WTC11 (cell line): ENCODE measurements at regions not wholly inside any gene's neighbourhood (a gene's known extent, or its start where the extent isn't known, plus 50 kb on each side); places are given as distances from the start of the nearest gene placed in this dataset.

Experiments
- ATAC-seq: fragments of 200-7000 bp; cut with Tn5 transposase; 2 replicates; pipeline ENCODE4 v1.10.0; 2021; ENCODE audit warnings: mild to moderate bottlenecking, moderate library complexity
- CTCF ChIA-PET: fragments of 300-600 bp; sonication (Branson Sonifier 250); formaldehyde crosslinking; loops from one replicate; lab custom pipeline; 2021; ENCODE audit warnings: antibody characterized with exemption; lab: Charles Lee
- POLR2A ChIA-PET: fragments of 350-600 bp; sonication (Branson Sonifier 250); formaldehyde crosslinking; loops from one replicate; lab custom pipeline; 2021; ENCODE audit warnings: antibody characterized with exemption; lab: Charles Lee
- DNase-seq: peaks from one replicate; pipeline ENCODE4 v3.0.0; 2021; ENCODE audit warnings: low spot score
- H3K27ac Mint-ChIP-seq: 2 replicates; pipeline ENCODE4 v1.8.0; 2021; ENCODE audit warnings: mixed read lengths
- H3K27me3 Mint-ChIP-seq: 2 replicates; pipeline ENCODE4 v1.8.0; 2021; ENCODE audit warnings: low read depth, mild to moderate bottlenecking, moderate library complexity, mixed read lengths
- H3K36me3 Mint-ChIP-seq: 2 replicates; pipeline ENCODE4 v1.8.0; 2021; ENCODE audit warnings: mixed read lengths
- H3K4me1 Mint-ChIP-seq: 2 replicates; pipeline ENCODE4 v1.8.0; 2022; ENCODE audit warnings: mixed read lengths
- H3K4me3 Mint-ChIP-seq: 2 replicates; pipeline ENCODE4 v1.8.0; 2021; ENCODE audit warnings: mild to moderate bottlenecking, moderate library complexity, mixed read lengths
- H3K9me3 Mint-ChIP-seq: 2 replicates; pipeline ENCODE4 v1.8.0; 2021; ENCODE audit warnings: mixed read lengths
- EMX1 ChIP-seq: fragments of 250-450 bp; sonication (Bioruptor Pico); IDR thresholded peaks from 2 replicates; pipeline ENCODE4 v1.8.0; 2021; ENCODE audit warnings: mild to moderate bottlenecking
- ETV6 ChIP-seq: sonication (generic); formaldehyde crosslinking; IDR thresholded peaks from 2 replicates; pipeline ENCODE4 v1.8.1; 2022; ENCODE audit warnings: mild to moderate bottlenecking, missing genetic modification reagents
- FOXJ3 ChIP-seq: sonication (generic); formaldehyde crosslinking; IDR thresholded peaks from 2 replicates; pipeline ENCODE4 v1.9.0; 2021; ENCODE audit warnings: missing genetic modification reagents, mild to moderate bottlenecking, borderline replicate concordance
- GTF2I ChIP-seq: fragments of 250-450 bp; sonication (Bioruptor Pico); conservative IDR thresholded peaks from 2 replicates; pipeline ENCODE4 v1.4.0; 2021; ENCODE audit warnings: mild to moderate bottlenecking
- JAZF1 ChIP-seq: fragments of 250-450 bp; sonication (Bioruptor Pico); IDR thresholded peaks from 2 replicates; pipeline ENCODE4 v1.9.0; 2021; ENCODE audit warnings: moderate library complexity, mild to moderate bottlenecking, inconsistent platforms
- KAT7 ChIP-seq: sonication (generic); formaldehyde crosslinking; IDR thresholded peaks from 2 replicates; pipeline ENCODE4 v1.8.1; 2023; ENCODE audit warnings: missing genetic modification reagents, mild to moderate bottlenecking, borderline replicate concordance
- NFATC4 ChIP-seq: fragments of 250-450 bp; sonication (Bioruptor Pico); IDR thresholded peaks from 2 replicates; pipeline ENCODE4 v1.9.0; 2021; ENCODE audit warnings: mild to moderate bottlenecking
- NFE2L1 ChIP-seq: sonication (generic); formaldehyde crosslinking; IDR thresholded peaks from 2 replicates; pipeline ENCODE4 v1.8.1; 2023; ENCODE audit warnings: missing genetic modification reagents
- NR2C2 ChIP-seq: sonication (generic); formaldehyde crosslinking; IDR thresholded peaks from 2 replicates; pipeline ENCODE4 v1.8.0; 2022; ENCODE audit warnings: mild to moderate bottlenecking, missing genetic modification reagents
- NR3C1 ChIP-seq: sonication (generic); formaldehyde crosslinking; conservative IDR thresholded peaks from 2 replicates; pipeline ENCODE4 v1.8.1; 2023; ENCODE audit warnings: low read depth, mild to moderate bottlenecking, missing genetic modification reagents
- OVOL2 ChIP-seq: fragments of 250-450 bp; sonication (Bioruptor Pico); IDR thresholded peaks from 2 replicates; pipeline ENCODE4 v1.9.0; 2021; ENCODE audit warnings: mild to moderate bottlenecking, borderline replicate concordance
- RELA ChIP-seq: sonication (generic); formaldehyde crosslinking; IDR thresholded peaks from 2 replicates; pipeline ENCODE4 v1.8.1; 2022; ENCODE audit warnings: missing genetic modification reagents, mild to moderate bottlenecking, borderline replicate concordance
- RORB ChIP-seq: fragments of 250-450 bp; sonication (Bioruptor Pico); IDR thresholded peaks from 2 replicates; pipeline ENCODE4 v1.9.0; 2021; ENCODE audit warnings: mild to moderate bottlenecking
- SOX15 ChIP-seq: fragments of 250-450 bp; sonication (Bioruptor Pico); IDR thresholded peaks from 2 replicates; pipeline ENCODE4 v1.9.0; 2021; ENCODE audit warnings: mild to moderate bottlenecking
- TCF7 ChIP-seq: sonication (generic); formaldehyde crosslinking; IDR thresholded peaks from 2 replicates; pipeline ENCODE4 v1.8.0; 2022; ENCODE audit warnings: mild to moderate bottlenecking, low read depth, missing genetic modification reagents, moderate library complexity
- TEAD1 ChIP-seq: sonication (generic); formaldehyde crosslinking; IDR thresholded peaks from 2 replicates; pipeline ENCODE4 v1.8.0; 2022; ENCODE audit warnings: mild to moderate bottlenecking, missing genetic modification reagents
- ZNF121 ChIP-seq: sonication (generic); formaldehyde crosslinking; IDR thresholded peaks from 2 replicates; pipeline ENCODE4 v1.8.0; 2023; ENCODE audit warnings: missing genetic modification reagents
- ZNF219 ChIP-seq: sonication (generic); formaldehyde crosslinking; IDR thresholded peaks from 2 replicates; pipeline ENCODE4 v1.8.0; 2023; ENCODE audit warnings: missing genetic modification reagents, mild to moderate bottlenecking, borderline replicate concordance
- ZNF416 ChIP-seq: fragments of 250-450 bp; sonication (Bioruptor Pico); IDR thresholded peaks from 2 replicates; pipeline ENCODE4 v1.9.0; 2021; ENCODE audit warnings: mild to moderate bottlenecking, inconsistent platforms
- TF ChIP-seq, protein P1 (sequence below): fragments of 200-600 bp; IDR thresholded peaks from 2 replicates; pipeline ENCODE4 v1.8.0; 2022; ENCODE audit warnings: antibody characterized with exemption
- TF ChIP-seq, protein P2 (sequence below): sonication (generic); formaldehyde crosslinking; IDR thresholded peaks from 2 replicates; pipeline ENCODE4 v1.8.1; 2023; ENCODE audit warnings: mild to moderate bottlenecking, moderate library complexity, missing genetic modification reagents
- TF ChIP-seq, protein P3 (sequence below): sonication (generic); formaldehyde crosslinking; IDR thresholded peaks from 2 replicates; pipeline ENCODE4 v1.8.1; 2022; ENCODE audit warnings: mild to moderate bottlenecking, missing genetic modification reagents, moderate library complexity, borderline replicate concordance
- TF ChIP-seq, protein P4 (sequence below): sonication (generic); formaldehyde crosslinking; IDR thresholded peaks from 2 replicates; pipeline ENCODE4 v1.8.1; 2023; ENCODE audit warnings: mild to moderate bottlenecking, missing genetic modification reagents
- TF ChIP-seq, protein P5 (sequence below): fragments of 250-450 bp; sonication (Bioruptor Pico); conservative IDR thresholded peaks from 2 replicates; pipeline ENCODE4 v1.9.0; 2021; ENCODE audit warnings: mild to moderate bottlenecking
- TF ChIP-seq, protein P6 (sequence below): fragments of 250-450 bp; sonication (Bioruptor Pico); IDR thresholded peaks from 2 replicates; pipeline ENCODE4 v1.9.0; 2021; ENCODE audit warnings: moderate library complexity, mild to moderate bottlenecking, inconsistent platforms, borderline replicate concordance

DNA sequence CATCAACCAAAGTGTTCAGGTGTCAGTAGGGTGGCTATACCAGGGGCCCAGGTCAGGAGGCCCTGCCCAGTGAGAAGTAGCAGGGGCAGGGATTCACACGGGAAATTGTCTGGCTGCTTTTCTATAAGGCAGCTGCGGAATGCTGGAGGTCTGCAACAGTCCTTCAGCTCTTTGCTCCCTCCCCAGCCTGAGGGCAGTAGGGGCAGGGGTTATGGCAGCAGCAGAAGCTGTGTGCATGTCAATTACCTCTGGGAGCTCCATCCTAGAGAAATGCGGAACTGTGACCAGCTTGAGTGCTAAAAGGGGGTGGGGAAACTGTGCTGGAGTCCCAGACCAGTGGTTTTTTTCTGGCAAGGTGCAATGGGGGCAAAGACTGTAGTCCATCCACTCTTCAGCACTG lies 810.4 kb downstream of the PCDH7 start:
- ChIA-PET POLR2A (no interaction called here), CTCF (no interaction called here)
- ATAC-seq (peak; percentile 60; the same call in 1 of the 2 replicates), DNase-seq (no peak)
- peaks cover 8% of the 10 kb centered on the region for H3K9me3 Mint-ChIP-seq
- H3K27me3 Mint-ChIP-seq, result no peaks in the 10 kb centered on the region; the same call in 1 of the 2 replicates
- TF ChIP-seq ZNF121 (no peak), RORB (no peak), NFATC4 (CRISPR knock-in tag) (no peak), ZNF416 (CRISPR knock-in tag) (no peak), JAZF1 (no peak), NR2C2 (CRISPR knock-in tag) (no peak), ZNF219 (CRISPR knock-in tag) (no peak), GTF2I (CRISPR knock-in tag) (no peak), NR3C1 (no peak), KAT7 (CRISPR knock-in tag) (no peak), FOXJ3 (CRISPR knock-in tag) (no peak), EMX1 (CRISPR knock-in tag) (no peak), OVOL2 (CRISPR knock-in tag) (no peak), ETV6 (CRISPR knock-in tag) (no peak), TEAD1 (CRISPR knock-in tag) (no peak)
- TF ChIP-seq, protein P1, sequence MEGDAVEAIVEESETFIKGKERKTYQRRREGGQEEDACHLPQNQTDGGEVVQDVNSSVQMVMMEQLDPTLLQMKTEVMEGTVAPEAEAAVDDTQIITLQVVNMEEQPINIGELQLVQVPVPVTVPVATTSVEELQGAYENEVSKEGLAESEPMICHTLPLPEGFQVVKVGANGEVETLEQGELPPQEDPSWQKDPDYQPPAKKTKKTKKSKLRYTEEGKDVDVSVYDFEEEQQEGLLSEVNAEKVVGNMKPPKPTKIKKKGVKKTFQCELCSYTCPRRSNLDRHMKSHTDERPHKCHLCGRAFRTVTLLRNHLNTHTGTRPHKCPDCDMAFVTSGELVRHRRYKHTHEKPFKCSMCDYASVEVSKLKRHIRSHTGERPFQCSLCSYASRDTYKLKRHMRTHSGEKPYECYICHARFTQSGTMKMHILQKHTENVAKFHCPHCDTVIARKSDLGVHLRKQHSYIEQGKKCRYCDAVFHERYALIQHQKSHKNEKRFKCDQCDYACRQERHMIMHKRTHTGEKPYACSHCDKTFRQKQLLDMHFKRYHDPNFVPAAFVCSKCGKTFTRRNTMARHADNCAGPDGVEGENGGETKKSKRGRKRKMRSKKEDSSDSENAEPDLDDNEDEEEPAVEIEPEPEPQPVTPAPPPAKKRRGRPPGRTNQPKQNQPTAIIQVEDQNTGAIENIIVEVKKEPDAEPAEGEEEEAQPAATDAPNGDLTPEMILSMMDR, result no peak
- H3K36me3 Mint-ChIP-seq, result no peaks in the 10 kb centered on the region
- no peak overlapping the region for H3K4me3 Mint-ChIP-seq
- peaks cover 10% of the 10 kb centered on the region for H3K4me1 Mint-ChIP-seq
- no peak overlapping the region for H3K27ac Mint-ChIP-seq

DNA sequence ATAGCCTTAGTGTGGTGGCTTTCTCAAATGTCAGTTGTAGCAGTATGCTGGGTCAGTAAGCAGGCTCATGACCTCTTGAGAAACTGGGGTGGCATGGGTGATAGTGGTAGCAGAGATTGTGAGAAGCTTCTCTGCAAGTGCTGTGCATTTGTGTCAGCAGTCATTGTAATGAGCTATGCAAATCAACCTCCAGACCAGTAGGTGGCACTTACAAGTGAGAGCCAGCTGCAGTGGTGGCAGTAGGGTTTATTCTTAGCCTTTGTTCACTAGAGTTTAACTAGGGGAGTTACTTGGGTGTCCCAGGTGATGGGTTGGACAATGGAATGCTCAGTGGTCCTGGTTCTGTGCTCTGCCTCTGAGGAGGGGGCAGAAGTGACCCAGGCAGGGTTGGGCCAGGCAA lies 818.7 kb downstream of the PCDH7 start:
- Mint-ChIP-seq H3K9me3 (peaks cover 20% of the 10 kb centered on the region), H3K27ac (no peak overlapping the region; the same call in 1 of the 2 replicates), H3K4me1 (peaks cover 9% of the 10 kb centered on the region), H3K4me3 (no peak overlapping the region), H3K27me3 (no peaks in the 10 kb centered on the region), H3K36me3 (no peaks in the 10 kb centered on the region; the same call in 1 of the 2 replicates)
- DNase-seq, result no peak
- CTCF ChIA-PET, result interaction anchor here (1.1 to 1.4 kb wide), 2 partner anchors 37 to 136 kb away, joined by 3 to 4 read pairs; no protein-coding TSS in a partner anchor
- POLR2A ChIA-PET, result no interaction called here
- ATAC-seq, result peak; percentile 77
- TF ChIP-seq, protein P2, sequence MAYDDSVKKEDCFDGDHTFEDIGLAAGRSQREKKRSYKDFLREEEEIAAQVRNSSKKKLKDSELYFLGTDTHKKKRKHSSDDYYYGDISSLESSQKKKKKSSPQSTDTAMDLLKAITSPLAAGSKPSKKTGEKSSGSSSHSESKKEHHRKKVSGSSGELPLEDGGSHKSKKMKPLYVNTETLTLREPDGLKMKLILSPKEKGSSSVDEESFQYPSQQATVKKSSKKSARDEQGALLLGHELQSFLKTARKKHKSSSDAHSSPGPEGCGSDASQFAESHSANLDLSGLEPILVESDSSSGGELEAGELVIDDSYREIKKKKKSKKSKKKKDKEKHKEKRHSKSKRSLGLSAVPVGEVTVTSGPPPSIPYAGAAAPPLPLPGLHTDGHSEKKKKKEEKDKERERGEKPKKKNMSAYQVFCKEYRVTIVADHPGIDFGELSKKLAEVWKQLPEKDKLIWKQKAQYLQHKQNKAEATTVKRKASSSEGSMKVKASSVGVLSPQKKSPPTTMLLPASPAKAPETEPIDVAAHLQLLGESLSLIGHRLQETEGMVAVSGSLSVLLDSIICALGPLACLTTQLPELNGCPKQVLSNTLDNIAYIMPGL, result no peak
- TF ChIP-seq NR2C2 (CRISPR knock-in tag) (no peak), RORB (no peak), SOX15 (CRISPR knock-in tag) (no peak), RELA (CRISPR knock-in tag) (no peak), ETV6 (CRISPR knock-in tag) (no peak), OVOL2 (CRISPR knock-in tag) (no peak), TCF7 (no peak), KAT7 (CRISPR knock-in tag) (no peak), NFE2L1 (no peak), ZNF121 (no peak)
- TF ChIP-seq, protein P3, sequence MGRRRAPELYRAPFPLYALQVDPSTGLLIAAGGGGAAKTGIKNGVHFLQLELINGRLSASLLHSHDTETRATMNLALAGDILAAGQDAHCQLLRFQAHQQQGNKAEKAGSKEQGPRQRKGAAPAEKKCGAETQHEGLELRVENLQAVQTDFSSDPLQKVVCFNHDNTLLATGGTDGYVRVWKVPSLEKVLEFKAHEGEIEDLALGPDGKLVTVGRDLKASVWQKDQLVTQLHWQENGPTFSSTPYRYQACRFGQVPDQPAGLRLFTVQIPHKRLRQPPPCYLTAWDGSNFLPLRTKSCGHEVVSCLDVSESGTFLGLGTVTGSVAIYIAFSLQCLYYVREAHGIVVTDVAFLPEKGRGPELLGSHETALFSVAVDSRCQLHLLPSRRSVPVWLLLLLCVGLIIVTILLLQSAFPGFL (CRISPR knock-in tag), result no peak
- TF ChIP-seq, protein P4, sequence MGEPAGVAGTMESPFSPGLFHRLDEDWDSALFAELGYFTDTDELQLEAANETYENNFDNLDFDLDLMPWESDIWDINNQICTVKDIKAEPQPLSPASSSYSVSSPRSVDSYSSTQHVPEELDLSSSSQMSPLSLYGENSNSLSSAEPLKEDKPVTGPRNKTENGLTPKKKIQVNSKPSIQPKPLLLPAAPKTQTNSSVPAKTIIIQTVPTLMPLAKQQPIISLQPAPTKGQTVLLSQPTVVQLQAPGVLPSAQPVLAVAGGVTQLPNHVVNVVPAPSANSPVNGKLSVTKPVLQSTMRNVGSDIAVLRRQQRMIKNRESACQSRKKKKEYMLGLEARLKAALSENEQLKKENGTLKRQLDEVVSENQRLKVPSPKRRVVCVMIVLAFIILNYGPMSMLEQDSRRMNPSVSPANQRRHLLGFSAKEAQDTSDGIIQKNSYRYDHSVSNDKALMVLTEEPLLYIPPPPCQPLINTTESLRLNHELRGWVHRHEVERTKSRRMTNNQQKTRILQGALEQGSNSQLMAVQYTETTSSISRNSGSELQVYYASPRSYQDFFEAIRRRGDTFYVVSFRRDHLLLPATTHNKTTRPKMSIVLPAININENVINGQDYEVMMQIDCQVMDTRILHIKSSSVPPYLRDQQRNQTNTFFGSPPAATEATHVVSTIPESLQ (CRISPR knock-in tag), result no peak
- TF ChIP-seq, protein P5, sequence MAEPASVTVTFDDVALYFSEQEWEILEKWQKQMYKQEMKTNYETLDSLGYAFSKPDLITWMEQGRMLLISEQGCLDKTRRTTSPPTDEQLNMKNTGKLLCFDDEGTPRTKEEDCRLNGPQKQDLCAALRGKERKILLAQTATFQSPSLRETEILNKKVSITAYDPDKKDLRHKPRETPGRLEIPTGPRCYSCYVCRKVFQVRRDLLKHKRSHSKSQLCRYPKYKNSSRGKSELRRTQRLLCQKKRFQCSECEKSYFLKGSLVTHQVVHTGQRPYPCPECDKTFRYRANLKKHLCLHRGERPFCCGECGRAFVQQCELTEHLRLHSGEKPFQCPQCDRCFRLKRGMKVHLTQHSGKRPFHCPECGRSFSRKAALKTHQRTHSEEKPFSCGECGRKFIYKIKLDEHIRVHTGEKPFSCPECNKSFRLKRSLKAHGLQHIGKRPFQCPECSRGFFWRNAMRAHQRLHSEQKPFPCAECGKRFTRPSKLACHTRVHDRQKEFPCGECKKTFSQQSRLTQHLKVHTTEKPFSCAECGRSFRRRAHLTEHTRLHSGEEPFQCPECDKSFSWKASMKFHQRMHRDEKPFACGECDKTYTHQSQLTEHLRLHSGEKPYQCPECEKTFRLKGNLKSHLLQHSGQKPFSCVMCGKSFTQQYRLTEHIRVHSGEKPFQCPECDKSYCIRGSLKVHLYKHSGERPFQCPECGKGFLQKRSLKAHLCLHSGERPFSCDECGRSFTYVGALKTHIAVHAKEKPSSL, result no peak
- TF ChIP-seq, protein P6, sequence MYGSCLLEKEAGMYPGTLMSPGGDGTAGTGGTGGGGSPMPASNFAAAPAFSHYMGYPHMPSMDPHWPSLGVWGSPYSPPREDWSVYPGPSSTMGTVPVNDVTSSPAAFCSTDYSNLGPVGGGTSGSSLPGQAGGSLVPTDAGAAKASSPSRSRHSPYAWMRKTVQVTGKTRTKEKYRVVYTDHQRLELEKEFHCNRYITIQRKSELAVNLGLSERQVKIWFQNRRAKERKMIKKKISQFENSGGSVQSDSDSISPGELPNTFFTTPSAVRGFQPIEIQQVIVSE (CRISPR knock-in tag), result no peak
